ENCODE measurements at regions not wholly inside any gene's neighbourhood (a gene's known extent, or its start where the extent isn't known, plus 50 kb on each side); places are given as distances from the start of the nearest gene placed in this dataset.
"Not testable (repeated sequence)": the region's sequence is repeated elsewhere in the genome, so short reads cannot be mapped to it uniquely, and the experiment has no call there.

GRCh38 chr6:167421944-167422343, 97.1 kb downstream of the TTLL2 start:
- H3K4me1 Mint-ChIP-seq; H3K36me3 Mint-ChIP-seq; H3K36me3 ChIP-seq (ENCODE audit: insufficient read depth, low read length); H3K4me3 Mint-ChIP-seq; H3K4me3 ChIP-seq (ENCODE audit: low read length in 2 of 2); DNase-seq; H3K4me1 ChIP-seq (ENCODE audit: insufficient read depth, low read length); H3K9me3 ChIP-seq (ENCODE audit: control insufficient read depth in 1 of 2, low read length in 2 of 2); H3K27ac Mint-ChIP-seq; CTCF ChIA-PET (ENCODE audit: partially characterized antibody); POLR2A ChIA-PET (ENCODE audit: partially characterized antibody); intact Hi-C loops (cut with micrococcal nuclease); H3K27ac ChIP-seq (ENCODE audit: low read depth, low read length); H3K9me3 Mint-ChIP-seq; H3K27me3 ChIP-seq (ENCODE audit: insufficient read depth, low read length): not testable (repeated sequence)
- peaks cover 2 to 14% of the 10 kb centered on the region in 2 donors for H3K27me3 Mint-ChIP-seq

- Mint-ChIP-seq H3K27ac (no peak overlapping the region), H3K36me3 (no peaks in the 10 kb centered on the region), H3K27me3 (peaks cover 3 to 13% of the 10 kb centered on the region in 2 donors), H3K4me3 (no peak overlapping the region), H3K9me3 (no peaks in the 10 kb centered on the region), H3K4me1 (no peaks in the 10 kb centered on the region)
- CTCF ChIA-PET (ENCODE audit: partially characterized antibody): no interaction called here
- Histone ChIP-seq H3K27me3 (ENCODE audit: insufficient read depth, low read length) (no peaks in the 10 kb centered on the region), H3K4me1 (ENCODE audit: insufficient read depth, low read length) (no peaks in the 10 kb centered on the region), H3K27ac (ENCODE audit: low read depth, low read length) (no peak overlapping the region), H3K4me3 (ENCODE audit: low read length in 2 of 2) (no peak overlapping the region), H3K9me3 (ENCODE audit: control insufficient read depth in 1 of 2, low read length in 2 of 2) (no peaks in the 10 kb centered on the region), H3K36me3 (ENCODE audit: insufficient read depth, low read length) (no peaks in the 10 kb centered on the region)
- no peak for DNase-seq
- intact Hi-C loops (cut with micrococcal nuclease): no loop called here
- POLR2A ChIA-PET (ENCODE audit: partially characterized antibody): no interaction called here
Measured at GRCh38 chr6:167422934-167423333, 98.0 kb downstream of the TTLL2 start.

DNA sequence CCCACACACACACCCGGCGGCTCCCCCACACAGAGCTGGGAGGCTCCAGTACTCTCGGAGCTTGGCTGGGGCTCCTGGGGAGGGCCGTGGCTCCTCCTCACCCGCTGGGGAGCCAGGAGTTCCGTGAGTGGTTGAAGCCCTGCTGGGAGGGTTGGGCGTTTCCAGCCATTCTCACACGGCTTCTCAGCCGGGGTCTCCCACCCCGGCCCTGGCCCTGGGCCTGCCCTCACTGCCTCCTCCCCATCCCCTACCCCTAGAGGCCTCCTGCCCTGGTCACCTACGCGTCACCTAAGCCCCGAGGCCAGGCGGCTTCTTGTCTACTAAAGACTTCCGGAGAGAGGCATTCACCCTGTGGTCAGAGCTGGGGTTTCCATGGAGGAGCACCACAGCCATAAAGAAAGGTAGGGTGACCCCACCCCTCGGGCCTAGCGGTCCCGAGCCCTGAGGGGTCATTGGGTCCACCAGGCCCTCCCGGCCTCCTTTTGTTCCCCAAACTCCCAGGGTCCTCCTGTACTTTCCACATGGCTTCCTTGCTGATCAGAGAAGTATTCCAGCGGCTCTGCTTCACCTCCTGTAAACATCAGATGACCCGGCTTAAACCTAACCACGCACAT, 99.3 kb downstream of the TTLL2 start:
- Histone ChIP-seq H3K36me3 (ENCODE audit: insufficient read depth, low read length) (no peaks in the 10 kb centered on the region), H3K9me3 (ENCODE audit: control insufficient read depth in 1 of 2, low read length in 2 of 2) (no peaks in the 10 kb centered on the region), H3K4me1 (ENCODE audit: insufficient read depth, low read length) (no peaks in the 10 kb centered on the region), H3K4me3 (ENCODE audit: low read length in 2 of 2) (no peak overlapping the region), H3K27ac (ENCODE audit: low read depth, low read length) (no peak overlapping the region), H3K27me3 (ENCODE audit: insufficient read depth, low read length) (no peaks in the 10 kb centered on the region)
- Mint-ChIP-seq H3K4me3 (no peak overlapping the region), H3K36me3 (no peaks in the 10 kb centered on the region), H3K27me3 (peaks cover 9 to 12% of the 10 kb centered on the region in 2 donors), H3K9me3 (peaks cover 0 to 2% (median 0%) of the 10 kb centered on the region in 8 donors), H3K4me1 (no peaks in the 10 kb centered on the region), H3K27ac (no peak overlapping the region)
- ChIA-PET CTCF (ENCODE audit: partially characterized antibody) (no interaction called here), POLR2A (ENCODE audit: partially characterized antibody) (no interaction called here)
- DNase-seq: no peak
- intact Hi-C loops (cut with micrococcal nuclease): no loop called here

DNA sequence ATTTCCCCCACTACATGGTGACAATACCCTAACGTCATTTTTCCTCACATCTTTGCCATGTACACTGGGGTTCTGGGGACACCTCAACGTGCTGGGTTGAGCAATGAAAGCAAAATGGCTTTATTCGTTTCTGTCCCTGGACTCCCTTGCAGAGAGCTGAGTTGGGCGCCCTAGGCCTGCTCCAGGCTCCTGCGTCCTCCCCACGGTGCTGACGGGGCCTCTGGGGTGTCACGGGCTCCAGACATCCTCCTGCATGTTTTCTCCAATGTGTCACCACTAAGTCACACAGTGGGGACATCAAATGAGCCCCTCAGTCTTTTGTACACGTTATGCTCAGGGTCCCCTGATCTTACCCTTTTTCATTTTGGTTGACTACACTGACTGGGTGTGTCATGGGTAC, 99.8 kb downstream of the TTLL2 start:
- no peaks in the 10 kb centered on the region for H3K4me1 Mint-ChIP-seq
- no peak overlapping the region for H3K27ac ChIP-seq (ENCODE audit: low read depth, low read length)
- H3K4me3 ChIP-seq (ENCODE audit: low read length in 2 of 2): no peak overlapping the region
- H3K36me3 ChIP-seq (ENCODE audit: insufficient read depth, low read length): no peaks in the 10 kb centered on the region
- no peaks in the 10 kb centered on the region for H3K36me3 Mint-ChIP-seq
- H3K27ac Mint-ChIP-seq: no peak overlapping the region
- no peak overlapping the region for H3K4me3 Mint-ChIP-seq
- DNase-seq: no peak
- peaks cover 0 to 7% (median 0%) of the 10 kb centered on the region in 8 donors for H3K9me3 Mint-ChIP-seq
- no peaks in the 10 kb centered on the region for H3K4me1 ChIP-seq (ENCODE audit: insufficient read depth, low read length)
- peaks cover 9 to 16% of the 10 kb centered on the region in 2 donors for H3K27me3 Mint-ChIP-seq
- ChIA-PET CTCF (ENCODE audit: partially characterized antibody) (no interaction called here), POLR2A (ENCODE audit: partially characterized antibody) (no interaction called here)
- H3K27me3 ChIP-seq (ENCODE audit: insufficient read depth, low read length): no peaks in the 10 kb centered on the region
- no peaks in the 10 kb centered on the region for H3K9me3 ChIP-seq (ENCODE audit: control insufficient read depth in 1 of 2, low read length in 2 of 2)
- intact Hi-C loops (cut with micrococcal nuclease): no loop called here

- Mint-ChIP-seq H3K27ac (no peak overlapping the region), H3K9me3 (peaks cover 0 to 9% (median 0%) of the 10 kb centered on the region in 8 donors), H3K27me3 (peaks cover 14 to 23% of the 10 kb centered on the region in 2 donors), H3K4me3 (no peak overlapping the region), H3K4me1 (no peaks in the 10 kb centered on the region), H3K36me3 (no peaks in the 10 kb centered on the region)
- ChIA-PET POLR2A (ENCODE audit: partially characterized antibody) (no interaction called here), CTCF (ENCODE audit: partially characterized antibody) (no interaction called here)
- Histone ChIP-seq H3K4me3 (ENCODE audit: low read length in 2 of 2) (no peak overlapping the region), H3K9me3 (ENCODE audit: control insufficient read depth in 1 of 2, low read length in 2 of 2) (no peaks in the 10 kb centered on the region), H3K27me3 (ENCODE audit: insufficient read depth, low read length) (no peaks in the 10 kb centered on the region), H3K27ac (ENCODE audit: low read depth, low read length) (no peak overlapping the region), H3K36me3 (ENCODE audit: insufficient read depth, low read length) (no peaks in the 10 kb centered on the region), H3K4me1 (ENCODE audit: insufficient read depth, low read length) (no peaks in the 10 kb centered on the region)
- no peak for DNase-seq
- intact Hi-C loops (cut with micrococcal nuclease): no loop called here
Measured at GRCh38 chr6:167426084-167426483, 101.2 kb downstream of the TTLL2 start.

DNA sequence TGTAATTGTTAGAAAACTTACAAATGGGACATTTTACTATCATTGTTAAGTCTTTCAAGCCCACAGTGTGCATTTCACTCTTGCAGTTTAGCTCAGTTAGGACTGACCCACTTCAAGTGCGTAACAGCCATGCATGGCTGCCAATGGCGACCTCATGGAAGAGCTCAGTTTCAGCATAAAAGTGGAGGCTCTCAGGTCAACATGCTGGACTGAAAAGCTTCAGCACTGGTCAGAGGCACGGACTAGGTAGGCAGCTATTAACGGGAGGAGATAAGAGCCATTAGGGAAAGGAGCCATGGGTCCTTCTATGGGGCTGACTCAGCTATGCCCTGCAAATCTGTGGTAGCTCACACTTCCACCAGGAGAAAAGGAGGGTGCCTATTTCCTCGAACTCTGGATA, 101.8 kb downstream of the TTLL2 start:
- H3K4me3 Mint-ChIP-seq: no peak overlapping the region
- no peak for DNase-seq
- no peak overlapping the region for H3K27ac Mint-ChIP-seq
- no peak overlapping the region for H3K27ac ChIP-seq (ENCODE audit: low read depth, low read length)
- no peaks in the 10 kb centered on the region for H3K4me1 ChIP-seq (ENCODE audit: insufficient read depth, low read length)
- H3K36me3 ChIP-seq (ENCODE audit: insufficient read depth, low read length): no peaks in the 10 kb centered on the region
- H3K9me3 Mint-ChIP-seq: peaks cover 0 to 9% (median 0%) of the 10 kb centered on the region in 8 donors
- H3K9me3 ChIP-seq (ENCODE audit: control insufficient read depth in 1 of 2, low read length in 2 of 2): no peaks in the 10 kb centered on the region
- H3K4me1 Mint-ChIP-seq: no peaks in the 10 kb centered on the region
- no peaks in the 10 kb centered on the region for H3K27me3 ChIP-seq (ENCODE audit: insufficient read depth, low read length)
- intact Hi-C loops (cut with micrococcal nuclease): no loop called here
- H3K4me3 ChIP-seq (ENCODE audit: low read length in 2 of 2): no peak overlapping the region
- H3K27me3 Mint-ChIP-seq: peaks cover 14 to 23% of the 10 kb centered on the region in 2 donors
- CTCF ChIA-PET (ENCODE audit: partially characterized antibody): no interaction called here
- POLR2A ChIA-PET (ENCODE audit: partially characterized antibody): no interaction called here
- H3K36me3 Mint-ChIP-seq: no peaks in the 10 kb centered on the region

DNA sequence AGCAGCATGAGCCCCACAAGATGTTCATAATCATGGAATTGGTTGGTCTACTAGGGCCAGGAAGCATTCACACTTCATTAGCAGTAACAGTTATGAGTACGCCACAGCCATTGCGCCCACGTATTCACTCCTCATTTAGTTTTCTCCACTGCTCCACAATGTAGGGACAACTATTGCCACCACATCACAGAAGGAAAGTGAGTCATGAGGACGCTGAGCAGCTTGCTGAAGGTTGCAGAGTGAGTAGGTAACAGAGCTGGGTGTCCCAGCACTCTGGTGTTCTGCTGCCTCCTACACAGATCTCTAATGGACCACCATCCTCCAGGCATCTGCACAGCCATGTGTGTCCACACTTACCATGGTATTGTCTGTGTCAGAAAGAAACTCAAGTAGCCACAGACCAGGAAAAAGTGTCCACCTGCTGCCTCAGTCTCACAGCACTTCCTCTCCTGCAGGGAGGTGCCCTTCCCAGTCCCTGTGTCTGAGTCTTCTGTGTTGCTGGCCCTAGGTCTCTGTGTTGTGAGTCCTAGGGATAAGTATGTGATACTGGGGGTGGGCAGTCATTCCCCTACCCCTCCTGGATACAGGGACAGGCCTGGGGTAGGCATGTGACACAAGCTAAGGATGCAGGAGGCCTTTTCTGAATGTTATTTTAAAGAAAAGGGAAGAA, 103.9 kb downstream of the TTLL2 start:
- Histone ChIP-seq H3K36me3 (ENCODE audit: insufficient read depth, low read length) (no peaks in the 10 kb centered on the region), H3K4me1 (ENCODE audit: insufficient read depth, low read length) (no peaks in the 10 kb centered on the region), H3K9me3 (ENCODE audit: control insufficient read depth in 1 of 2, low read length in 2 of 2) (no peaks in the 10 kb centered on the region), H3K4me3 (ENCODE audit: low read length in 2 of 2) (no peak overlapping the region), H3K27ac (ENCODE audit: low read depth, low read length) (no peak overlapping the region), H3K27me3 (ENCODE audit: insufficient read depth, low read length) (no peaks in the 10 kb centered on the region)
- peak in 1 of 5 donors; percentile 29 for DNase-seq
- Mint-ChIP-seq H3K27me3 (peaks cover 14 to 23% of the 10 kb centered on the region in 2 donors), H3K4me3 (no peak overlapping the region), H3K9me3 (peaks cover 0 to 9% (median 0%) of the 10 kb centered on the region in 8 donors), H3K36me3 (no peaks in the 10 kb centered on the region), H3K27ac (no peak overlapping the region), H3K4me1 (no peaks in the 10 kb centered on the region)
- ChIA-PET POLR2A (ENCODE audit: partially characterized antibody) (no interaction called here), CTCF (ENCODE audit: partially characterized antibody) (no interaction called here)
- intact Hi-C loops (cut with micrococcal nuclease): no loop called here

Data from CD4-positive, alpha-beta memory T cell (primary cell).